Left renal pelvis (tissue), 4 donors: ENCODE measurements at regions not wholly inside any gene's neighbourhood (a gene's known extent, or its start where the extent isn't known, plus 50 kb on each side); places are given as distances from the start of the nearest gene placed in this dataset.
"Not testable (repeated sequence)": the region's sequence is repeated elsewhere in the genome, so short reads cannot be mapped to it uniquely, and the experiment has no call there.

Source experiments
- DNase-seq, 4 donors: peaks; one replicate each; pipeline ENCODE4 v3.0.0-alpha.2; 2013; ENCODE audit warnings: low read depth in 4 of 4, low spot score in 3 of 4

DNA sequence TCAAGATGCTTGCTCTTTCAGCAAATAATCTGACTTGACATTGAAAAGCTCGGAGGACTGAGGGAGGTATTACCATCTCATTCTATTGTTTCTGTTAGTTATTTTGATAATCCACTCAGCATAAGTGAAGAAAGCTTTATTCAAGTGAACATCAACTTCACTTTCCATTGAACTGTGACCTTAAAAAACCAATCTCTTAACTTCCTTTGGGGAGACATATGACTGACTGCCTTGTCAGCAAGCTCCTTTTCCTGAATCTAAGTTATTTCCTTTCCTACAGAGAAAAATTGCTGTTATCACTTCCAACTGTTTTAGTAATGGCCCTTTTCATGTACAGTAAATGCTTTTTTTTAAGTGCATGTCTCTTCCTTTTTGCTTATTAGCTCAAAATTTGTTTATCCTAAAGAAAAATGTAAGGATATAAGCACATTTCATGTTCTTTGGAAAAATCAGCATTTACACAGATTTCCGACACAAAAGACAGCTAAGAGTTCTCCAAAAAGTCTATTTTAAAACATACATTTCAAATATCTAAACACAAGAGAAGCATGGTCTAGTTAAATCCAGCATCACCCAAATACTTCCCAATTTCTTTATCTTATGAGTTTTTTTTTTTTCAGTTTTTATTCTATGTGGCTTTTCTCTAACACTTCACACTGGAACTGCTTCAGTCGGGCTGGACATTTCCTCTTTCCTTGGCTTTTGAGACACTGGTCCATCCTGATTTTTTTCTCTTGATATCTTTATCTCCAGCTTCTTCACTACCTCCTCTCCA lies 117.9 kb upstream of the DAB2 start:
- DNase-seq: no peak

DNA sequence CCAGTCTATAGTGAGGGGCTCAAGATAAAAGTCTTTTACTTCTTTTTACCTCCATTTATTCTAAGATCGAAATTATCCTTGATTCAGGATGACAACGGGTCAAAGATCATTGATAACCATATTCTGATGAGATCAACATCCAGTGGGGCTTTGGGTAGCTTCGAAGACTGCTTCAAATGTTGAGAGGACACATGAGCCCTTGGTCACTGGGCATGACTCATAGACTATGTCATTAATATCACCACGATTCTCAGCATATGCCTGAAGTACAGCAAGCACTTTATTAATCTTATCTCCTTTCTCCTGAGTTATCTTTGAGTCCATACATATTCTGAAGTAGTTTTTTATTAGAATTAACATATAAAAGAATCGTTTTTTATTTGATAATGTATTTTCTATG lies 117.1 kb upstream of the DAB2 start:
- no peak for DNase-seq

DNA sequence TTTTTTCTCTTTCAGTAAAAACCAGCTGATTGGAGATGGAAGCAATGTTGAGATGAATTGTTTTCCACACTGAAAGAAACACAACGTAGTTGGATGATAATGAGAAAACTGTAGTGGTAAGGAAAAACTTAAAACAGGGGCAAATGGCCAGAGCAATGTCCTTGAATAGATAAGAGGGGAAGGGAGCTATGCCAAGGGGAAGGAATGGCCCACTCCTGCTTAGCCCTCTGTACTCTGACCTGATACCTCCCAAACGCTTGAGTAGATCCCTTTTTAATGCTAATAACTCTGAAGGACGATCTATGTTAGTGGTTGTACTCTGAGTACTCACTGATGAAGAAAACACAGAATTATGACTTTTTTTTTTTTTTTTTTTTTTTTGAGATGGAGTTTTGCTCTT lies 114.7 kb upstream of the DAB2 start:
- no peak for DNase-seq

DNA sequence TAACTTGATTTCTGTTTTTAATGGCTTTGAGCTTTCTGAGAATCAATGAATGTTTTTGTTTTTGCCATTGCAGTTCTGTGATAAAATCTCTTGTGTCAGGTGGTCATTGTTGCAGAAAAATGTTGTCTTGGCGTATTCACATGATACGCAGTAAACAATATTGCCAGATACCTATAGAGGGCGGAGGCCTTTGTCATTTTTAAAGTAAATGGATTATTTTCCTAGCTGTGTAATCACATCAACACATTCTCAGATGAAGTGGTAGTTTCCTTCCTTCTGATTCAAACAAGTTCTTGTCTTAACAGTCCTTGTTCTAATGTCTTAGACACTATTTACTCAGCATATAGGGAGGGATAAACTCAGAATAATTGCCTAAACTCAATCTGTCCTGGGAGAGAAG lies 109.9 kb upstream of the DAB2 start:
- DNase-seq: no peak

DNA sequence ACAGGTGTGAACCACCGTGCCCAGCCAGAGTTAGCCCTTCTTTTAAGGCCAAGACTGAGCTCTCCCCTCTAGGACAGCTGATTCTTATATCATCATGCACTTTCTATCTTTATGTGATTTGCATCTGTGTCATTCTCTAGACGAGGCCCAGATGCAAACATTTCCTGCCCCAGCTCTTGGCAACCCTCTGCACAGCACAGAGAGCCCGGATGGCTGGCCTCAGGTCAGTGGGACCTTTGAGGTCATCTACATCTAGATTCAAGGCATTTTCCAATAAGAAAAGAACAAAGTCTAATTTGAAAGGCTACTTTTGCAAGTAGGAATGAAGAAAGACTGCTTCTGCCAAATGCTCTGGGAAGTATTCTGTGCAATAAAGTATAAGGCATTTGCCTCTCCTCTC lies 109.0 kb upstream of the DAB2 start:
- no peak for DNase-seq

DNA sequence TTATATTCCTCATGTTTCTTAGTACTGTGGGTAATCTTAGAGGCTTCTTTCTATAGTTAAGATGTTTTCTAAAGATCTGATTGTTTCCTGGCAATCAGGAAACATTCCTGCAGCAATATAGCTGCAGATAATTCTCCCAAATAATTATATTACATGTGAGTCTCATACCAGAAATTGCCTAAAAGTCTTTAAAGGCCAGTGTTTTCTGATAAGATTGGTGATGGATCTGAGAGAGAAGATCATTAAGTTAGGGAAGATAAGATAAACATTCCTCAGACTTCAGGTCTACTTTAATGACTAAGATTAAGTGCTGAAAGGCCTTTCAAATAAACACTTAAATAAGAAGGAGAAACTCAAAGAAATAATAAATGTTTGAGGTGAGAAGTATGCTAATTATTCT lies 107.7 kb upstream of the DAB2 start:
- no peak for DNase-seq

DNA sequence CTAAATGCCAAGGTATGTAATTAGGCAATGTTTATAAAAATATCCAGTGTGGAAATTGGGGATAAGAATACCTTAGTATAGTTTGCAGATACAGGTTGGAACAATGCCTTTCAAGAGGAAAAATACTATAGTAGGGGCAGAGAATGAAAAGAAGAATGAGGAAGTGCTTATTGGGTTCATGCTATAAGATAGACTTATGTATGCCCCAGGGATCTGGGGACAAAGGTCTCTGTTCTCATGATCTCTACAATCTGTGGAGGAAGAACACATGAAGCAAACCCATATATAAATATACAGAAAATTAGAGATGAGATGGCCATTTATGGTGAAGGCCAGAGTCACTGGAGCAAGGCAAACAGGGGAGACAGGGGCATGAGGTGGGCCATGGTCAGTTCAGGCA lies 106.5 kb upstream of the DAB2 start:
- no peak for DNase-seq

DNA sequence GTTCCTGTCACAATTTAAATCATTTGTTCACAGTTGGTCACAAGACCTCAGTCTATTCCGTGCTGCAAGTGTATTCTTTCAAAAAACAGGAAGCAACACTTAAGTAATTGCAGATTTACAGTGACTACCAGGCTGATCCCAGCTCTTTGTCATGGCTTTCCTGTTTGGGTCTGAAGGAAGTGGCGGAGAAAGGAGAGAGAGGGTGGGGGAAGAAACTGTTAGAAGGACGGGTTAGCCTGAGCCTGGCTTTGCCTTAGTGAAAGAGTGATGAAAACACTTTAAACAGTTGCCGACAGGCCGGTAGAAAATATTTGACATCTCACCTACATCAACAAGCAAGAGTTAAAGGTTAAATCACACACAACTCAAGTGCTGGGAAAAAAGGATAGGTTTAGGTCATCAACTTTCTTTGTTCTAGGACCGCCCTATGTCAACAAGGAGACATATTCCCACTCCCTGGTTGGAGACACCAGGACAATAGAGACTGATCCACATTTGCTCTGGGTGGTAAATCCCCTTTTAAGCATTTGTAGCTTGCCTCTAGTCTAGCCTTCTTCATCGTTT lies 102.2 kb upstream of the DAB2 start:
- DNase-seq: no peak

DNA sequence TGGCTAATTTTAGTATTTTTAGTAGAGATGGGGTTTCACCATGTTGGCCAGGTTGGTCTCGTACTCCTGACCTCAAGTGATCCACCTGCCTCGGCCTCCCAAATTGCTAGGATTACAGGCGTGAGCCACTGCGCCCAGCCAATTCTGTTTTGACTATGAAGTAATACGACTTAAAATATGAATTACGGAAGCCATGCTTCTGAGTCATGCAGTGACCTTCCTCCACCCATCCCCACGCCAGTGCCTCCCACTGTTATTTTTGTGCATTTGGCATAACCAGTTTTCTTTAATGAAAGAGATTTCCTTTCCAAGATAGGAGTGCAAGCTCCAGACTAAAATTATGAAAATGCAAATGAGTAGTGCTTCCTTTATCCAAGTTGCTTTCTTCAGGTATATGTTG lies 101.0 kb upstream of the DAB2 start:
- not testable (repeated sequence) for DNase-seq

DNA sequence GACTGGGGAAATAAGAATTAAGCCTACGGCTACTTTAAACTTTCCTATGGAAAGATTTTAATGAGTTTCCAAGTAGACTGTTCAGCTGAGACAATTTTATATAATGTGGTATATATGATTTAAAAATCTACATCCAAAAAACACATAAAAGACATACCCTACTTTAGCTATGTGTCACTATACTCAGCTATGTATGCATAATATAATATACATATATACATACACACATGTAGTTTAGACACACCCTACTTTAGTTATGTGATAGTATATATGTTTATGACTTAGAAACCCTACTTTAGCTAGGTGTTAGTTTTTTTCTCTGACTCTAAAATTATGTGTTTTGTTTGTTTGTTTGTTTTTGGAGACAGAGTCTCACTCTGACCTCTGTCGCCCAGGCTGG lies 100.5 kb upstream of the DAB2 start:
- no peak for DNase-seq

DNA sequence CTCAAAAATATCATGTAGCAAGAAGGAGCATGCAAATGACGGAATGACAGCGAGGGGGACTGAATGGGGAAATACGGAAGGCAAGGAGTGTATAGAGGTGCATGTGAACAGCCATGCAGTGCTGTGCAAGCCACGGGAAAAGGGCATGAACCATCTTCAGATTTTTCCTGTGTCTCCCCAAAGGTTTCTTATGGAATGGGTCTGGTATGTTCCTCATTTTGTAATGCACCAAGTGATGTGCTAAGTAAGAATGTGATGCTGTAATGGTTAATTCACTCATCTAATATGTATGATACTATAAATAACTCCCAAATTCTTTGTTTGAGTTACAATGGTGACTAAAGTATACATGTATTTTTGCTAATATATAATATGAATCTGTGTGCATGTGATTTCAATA lies 99.0 kb upstream of the DAB2 start:
- DNase-seq: no peak

DNA sequence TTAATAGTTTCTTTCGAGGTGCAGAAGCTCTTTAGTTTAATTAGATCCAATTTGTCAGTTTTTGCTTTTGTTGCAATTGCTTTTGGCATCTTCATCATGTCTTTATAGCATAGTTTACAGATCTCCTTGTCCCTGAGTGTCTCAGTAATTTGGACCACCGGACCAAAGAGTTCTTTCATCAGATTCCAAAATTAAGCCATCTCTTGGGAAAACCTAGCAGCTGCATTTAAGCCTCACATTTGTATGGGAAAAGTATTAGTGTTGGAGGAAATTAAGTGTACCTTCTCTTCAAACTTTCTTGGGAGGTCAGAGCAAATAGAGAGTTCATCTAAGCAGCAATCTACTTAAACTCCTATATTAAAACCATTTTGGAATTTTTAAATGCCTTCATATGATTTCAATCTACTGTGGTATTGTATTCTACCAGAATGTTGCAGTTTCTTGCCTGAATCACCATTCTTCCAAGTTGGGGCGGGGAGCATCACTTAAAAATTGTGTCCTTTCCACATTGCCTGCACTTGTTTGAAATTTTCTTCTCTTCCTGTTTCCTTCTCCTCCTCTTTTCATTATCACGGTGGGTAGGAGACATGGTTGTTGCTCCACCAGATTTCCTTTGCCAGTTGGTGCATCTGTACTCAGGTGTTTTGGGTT lies 97.3 kb upstream of the DAB2 start:
- no peak for DNase-seq

DNA sequence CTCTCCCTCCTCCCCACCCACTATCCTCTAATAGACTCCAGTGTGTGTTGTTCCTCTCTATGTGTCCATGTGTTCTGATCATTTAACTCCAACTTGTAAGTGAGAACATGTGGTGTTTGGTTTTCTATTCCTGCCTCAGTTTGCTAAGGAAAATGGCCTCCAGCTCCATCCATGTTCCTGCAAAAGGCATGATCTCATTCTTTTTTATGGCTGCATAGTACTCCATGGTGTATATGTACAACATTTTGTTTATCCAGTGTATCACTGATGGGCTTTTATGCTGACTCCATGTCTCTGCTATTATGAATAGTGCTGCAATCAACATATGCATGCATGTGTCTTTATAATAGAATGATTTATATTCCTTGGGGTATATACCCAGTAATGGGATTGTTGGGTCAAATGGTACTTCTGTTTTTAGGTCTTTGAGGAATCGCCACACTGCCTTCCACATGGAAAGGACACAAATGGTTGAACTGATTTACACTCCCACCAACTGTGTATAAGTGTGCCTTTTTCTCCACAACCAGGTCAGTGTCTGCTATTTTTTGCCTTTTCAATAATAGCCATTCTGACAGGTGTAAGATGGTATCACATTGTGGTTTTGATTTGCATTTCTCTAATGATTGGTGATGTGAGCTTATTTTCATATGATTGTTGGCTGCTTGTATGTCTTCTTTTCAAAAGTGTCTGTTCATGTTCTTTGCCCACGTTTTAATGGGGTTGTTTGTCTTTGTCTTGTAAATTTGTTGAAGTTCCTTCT lies 96.5 kb upstream of the DAB2 start:
- DNase-seq: no peak

DNA sequence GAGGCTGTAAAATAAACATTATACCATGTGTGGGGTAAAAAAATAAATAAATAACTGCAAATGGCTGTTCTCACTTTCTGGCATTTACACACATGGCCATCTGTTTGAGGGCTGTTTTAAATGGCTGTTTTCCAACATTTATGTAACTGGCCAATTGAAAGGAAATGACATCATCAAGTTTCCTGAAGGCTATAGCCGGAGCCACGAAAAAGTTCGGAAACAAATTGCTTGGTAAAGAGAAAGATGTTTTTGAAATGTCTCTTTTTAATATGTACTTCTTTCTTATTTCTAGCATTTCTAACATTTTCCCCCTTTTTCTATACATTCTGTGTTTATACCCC lies 95.4 kb upstream of the DAB2 start:
- peak in 2 of 4 donors; percentile 39 to 51 for DNase-seq

DNA sequence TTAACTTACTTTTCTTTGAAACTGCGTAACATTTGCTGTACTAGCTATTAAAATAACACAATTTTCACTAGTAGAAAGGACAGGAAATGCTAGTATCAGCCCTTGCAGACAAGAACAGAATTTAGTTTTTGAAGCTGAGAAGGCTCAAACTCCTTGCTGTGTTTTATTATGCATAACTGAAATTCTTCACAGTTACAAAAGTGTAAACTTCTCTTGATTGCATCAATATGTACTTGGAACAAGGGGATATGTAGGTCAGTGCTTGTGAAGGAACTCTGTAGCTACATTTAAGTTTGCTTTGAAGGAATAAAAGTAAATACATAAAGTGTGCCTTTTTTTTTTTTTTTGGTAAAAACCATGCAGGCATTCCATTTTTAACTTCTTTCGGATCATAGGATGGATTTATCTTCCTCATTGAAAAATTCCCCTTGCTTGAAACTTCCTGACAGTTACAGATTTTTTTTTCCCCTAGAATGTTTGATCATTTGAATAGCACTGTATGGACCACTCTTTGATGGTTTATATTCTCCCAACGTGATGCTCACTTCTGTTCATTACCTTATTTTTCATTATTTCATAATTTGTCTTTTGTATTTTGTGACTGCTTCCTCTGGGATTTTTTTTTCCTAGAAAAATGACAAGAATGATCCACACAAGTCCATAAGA lies 94.9 kb upstream of the DAB2 start:
- DNase-seq: no peak

DNA sequence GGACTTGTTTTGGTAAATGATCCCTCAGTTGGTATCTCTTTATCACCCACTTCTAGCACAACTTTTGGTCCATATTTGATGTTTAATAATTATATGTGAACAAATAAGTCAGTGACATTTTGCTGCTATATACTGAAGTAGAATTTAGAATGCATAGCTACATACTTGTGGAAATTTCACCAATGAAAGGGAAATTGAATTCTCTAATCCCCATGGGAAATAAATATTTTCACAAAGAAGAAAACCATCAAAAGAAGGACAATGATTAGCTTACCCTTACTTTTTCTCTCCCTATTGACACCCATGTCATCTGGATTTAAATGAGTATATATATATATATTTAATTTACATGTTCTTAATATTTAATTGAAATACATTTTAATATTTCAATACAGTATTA lies 94.3 kb upstream of the DAB2 start:
- DNase-seq: no peak

DNA sequence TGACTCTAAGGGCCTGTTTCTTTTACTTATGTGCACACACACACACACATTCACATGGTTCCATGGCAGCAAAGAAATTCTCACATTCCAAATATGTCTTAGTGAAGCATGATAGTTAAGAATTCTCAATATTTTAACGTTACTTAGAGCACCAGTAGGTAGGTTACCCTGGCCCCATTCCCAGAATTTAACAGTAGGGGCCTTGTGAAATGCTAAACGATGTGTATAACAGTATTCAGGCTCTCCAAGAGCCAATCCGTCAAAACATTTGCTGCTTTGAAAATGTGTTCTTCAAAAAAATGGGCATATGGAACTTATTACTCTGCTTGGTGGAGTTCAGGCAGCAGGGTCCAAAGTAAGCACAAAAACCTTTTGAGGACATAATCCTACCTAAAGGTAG lies 93.7 kb upstream of the DAB2 start:
- DNase-seq: no peak

DNA sequence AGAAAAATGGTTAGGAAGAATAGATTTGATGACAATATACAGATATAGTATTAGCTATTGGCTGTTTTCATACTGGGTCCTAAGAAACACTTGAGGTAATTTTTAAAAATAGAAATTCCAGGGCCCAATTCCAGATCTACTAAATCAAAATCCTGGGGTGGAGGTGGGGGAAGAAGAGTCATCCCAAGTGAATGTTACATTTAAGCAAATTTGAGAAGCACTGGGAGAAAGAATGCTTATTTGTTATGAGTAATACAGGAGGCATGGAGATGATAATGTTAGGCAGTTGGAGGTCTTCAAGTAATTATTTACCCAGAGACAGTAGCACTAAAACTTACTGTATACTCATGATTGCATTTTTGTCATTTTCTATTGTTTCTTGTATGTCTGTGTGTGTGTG lies 93.0 kb upstream of the DAB2 start:
- DNase-seq: no peak

DNA sequence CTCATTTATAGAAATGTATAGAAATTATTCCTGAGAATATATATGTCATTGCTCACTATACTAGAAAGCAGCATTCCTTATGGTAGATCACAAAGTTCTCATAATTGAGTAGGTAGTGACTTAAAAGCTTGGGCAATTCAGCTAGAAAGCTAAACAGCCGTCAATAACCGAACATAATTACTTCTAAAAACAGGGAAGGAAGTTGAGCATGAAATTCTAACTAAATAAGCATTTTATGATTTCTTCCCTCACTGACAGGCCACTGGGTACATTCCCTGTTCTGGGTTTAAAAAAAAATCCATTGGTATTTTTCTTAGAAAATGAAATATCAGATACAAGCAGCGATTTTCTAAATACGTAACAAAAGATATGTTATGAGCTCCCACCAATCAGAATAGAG lies 91.1 kb upstream of the DAB2 start:
- DNase-seq: no peak

DNA sequence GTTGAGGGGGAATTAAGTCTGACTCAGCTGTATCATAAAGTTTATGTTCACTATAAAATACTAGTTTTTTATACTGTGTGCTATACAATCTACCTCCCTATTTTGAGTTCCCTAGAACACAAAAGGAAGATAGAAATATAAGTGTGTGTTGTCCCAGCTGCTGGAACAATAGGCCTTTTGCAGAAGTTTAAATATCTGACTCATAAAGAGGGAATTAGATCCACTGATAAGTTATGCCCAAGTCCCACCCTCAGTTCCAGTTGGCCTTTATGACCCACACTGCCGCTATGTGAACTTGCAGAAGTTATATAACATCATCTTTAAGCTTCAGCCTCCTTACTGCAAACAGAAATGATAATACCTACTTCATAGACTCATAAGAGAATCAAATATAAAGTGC lies 88.5 kb upstream of the DAB2 start:
- no peak for DNase-seq

DNA sequence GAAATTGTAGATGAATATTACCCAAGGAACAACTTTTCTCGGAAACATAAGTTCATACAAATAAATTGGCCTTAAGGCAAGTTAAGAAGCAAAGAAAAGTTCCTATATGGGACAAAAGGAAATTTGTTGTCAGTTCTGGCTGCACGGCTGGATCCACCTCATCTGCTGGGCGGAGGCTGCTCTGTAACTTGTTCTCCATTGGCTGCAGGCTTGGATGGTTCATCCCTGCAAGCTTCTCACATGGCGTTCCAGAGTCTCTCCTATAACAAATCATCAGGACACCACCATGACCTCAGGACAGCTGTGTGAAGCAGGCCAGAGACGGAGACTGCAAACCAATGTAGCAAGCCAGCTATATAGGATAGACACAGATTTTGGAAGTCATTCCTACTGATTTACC lies 81.4 kb upstream of the DAB2 start:
- no peak for DNase-seq
